ENCODE measurements at regions not wholly inside any gene's neighbourhood (a gene's known extent, or its start where the extent isn't known, plus 50 kb on each side); places are given as distances from the start of the nearest gene placed in this dataset.

DNA sequence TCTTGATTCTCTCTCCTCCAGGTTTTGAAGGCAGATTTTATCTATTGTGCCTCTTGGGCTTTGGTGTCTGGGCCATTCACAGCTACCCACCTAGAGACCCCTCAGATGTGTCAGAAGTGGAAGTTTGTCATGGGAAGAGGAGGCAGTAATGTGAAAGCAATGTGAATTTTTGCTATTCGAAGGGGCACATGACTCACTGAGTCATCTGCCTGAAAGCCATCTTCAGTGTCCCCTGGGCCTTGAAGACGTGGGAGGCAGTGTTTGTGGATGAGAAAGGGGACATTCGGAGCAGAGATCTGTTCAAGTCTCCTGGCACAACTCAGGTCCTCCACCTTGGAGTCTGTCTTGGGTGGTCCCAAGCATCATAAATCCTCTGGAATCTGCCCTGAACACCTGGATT lies 530.2 kb downstream of the NPIPA7 start:
- Histone ChIP-seq H3K4me3 (ENCODE audit: insufficient read depth in 1 of 2, low read depth in 1 of 2, low read length in 2 of 2) (no peak overlapping the region), H3K27me3 (ENCODE audit: control insufficient read depth in 1 of 2, insufficient read depth in 1 of 2, low read length in 2 of 2) (no peaks in the 10 kb centered on the region)

GRCh38 chr16:16910666-16911065 lies 531.7 kb downstream of the NPIPA7 start:
- no peaks in the 10 kb centered on the region for H3K36me3 ChIP-seq (ENCODE audit: control insufficient read depth in 1 of 2, insufficient read depth in 2 of 2, low read depth in 1 of 2, low read length in 2 of 2)
- no peak overlapping the region for H3K23ac ChIP-seq (ENCODE audit: low read length in 2 of 2)
- no peaks in the 10 kb centered on the region for H3K27me3 ChIP-seq (ENCODE audit: control insufficient read depth in 1 of 2, insufficient read depth in 1 of 2, low read length in 2 of 2)
- H2AK5ac ChIP-seq (ENCODE audit: low read length, severe bottlenecking): no peak overlapping the region
- H3K79me1 ChIP-seq (replicated peaks; ENCODE audit: low read length, poor library complexity, severe bottlenecking): no peaks in the 10 kb centered on the region
- H3K4ac ChIP-seq (ENCODE audit: low read depth in 1 of 2, low read length in 2 of 2): no peak overlapping the region
- DNase-seq: no peak
- H4K91ac ChIP-seq (ENCODE audit: low read length): no peak overlapping the region
- no peak overlapping the region for H2BK15ac ChIP-seq (ENCODE audit: low read depth, poor library complexity, severe bottlenecking)
- no peaks in the 10 kb centered on the region for H3K9me3 ChIP-seq (ENCODE audit: control insufficient read depth, low read length)
- H3K18ac ChIP-seq (ENCODE audit: low read depth in 1 of 2, low read length in 2 of 2): no peak overlapping the region
- no peak overlapping the region for H2AFZ ChIP-seq (ENCODE audit: low read depth, low read length)
- no peak overlapping the region for H4K8ac ChIP-seq (ENCODE audit: low read length)
- no peak overlapping the region for H2BK5ac ChIP-seq (ENCODE audit: low read depth, low read length, poor library complexity, severe bottlenecking)
- no peak overlapping the region for H3K27ac ChIP-seq (ENCODE audit: low read length, poor library complexity, severe bottlenecking)
- H3K9ac ChIP-seq (ENCODE audit: low read length): no peak overlapping the region
- no peak overlapping the region for H3K4me2 ChIP-seq (ENCODE audit: low read length, poor library complexity, severe bottlenecking)
- WGBS: 33% methylated on average over 1 of the region's 1 CpG
- no peak overlapping the region for H2BK12ac ChIP-seq (ENCODE audit: low read length in 2 of 2)
- no peaks in the 10 kb centered on the region for H3K4me1 ChIP-seq (ENCODE audit: control insufficient read depth, insufficient read depth, low read depth, low read length)
- H2BK120ac ChIP-seq (ENCODE audit: low read depth, low read length): no peak overlapping the region
- H3K4me3 ChIP-seq (ENCODE audit: insufficient read depth in 1 of 2, low read depth in 1 of 2, low read length in 2 of 2): no peak overlapping the region
- H3K14ac ChIP-seq (ENCODE audit: low read length in 2 of 2): no peak overlapping the region

More for the DNA sequence above, 530.2 kb downstream of the NPIPA7 start:
- 46% methylated on average over 3 of the region's 3 CpGs for WGBS
- no peak overlapping the region for H3K18ac ChIP-seq (ENCODE audit: low read depth in 1 of 2, low read length in 2 of 2)
- H2BK5ac ChIP-seq (ENCODE audit: low read depth, low read length, poor library complexity, severe bottlenecking): no peak overlapping the region
- H2AK5ac ChIP-seq (ENCODE audit: low read length, severe bottlenecking): no peak overlapping the region
- no peak overlapping the region for H3K14ac ChIP-seq (ENCODE audit: low read length in 2 of 2)
- peaks cover 6% of the 10 kb centered on the region for H3K9me3 ChIP-seq (ENCODE audit: control insufficient read depth, low read length)
- no peak overlapping the region for H2AFZ ChIP-seq (ENCODE audit: low read depth, low read length)
- no peak overlapping the region for H2BK15ac ChIP-seq (ENCODE audit: low read depth, poor library complexity, severe bottlenecking)
- no peaks in the 10 kb centered on the region for H3K36me3 ChIP-seq (ENCODE audit: control insufficient read depth in 1 of 2, insufficient read depth in 2 of 2, low read depth in 1 of 2, low read length in 2 of 2)
- no peak overlapping the region for H3K4ac ChIP-seq (ENCODE audit: low read depth in 1 of 2, low read length in 2 of 2)
- H2BK120ac ChIP-seq (ENCODE audit: low read depth, low read length): no peak overlapping the region
- DNase-seq: no peak
- H3K4me2 ChIP-seq (ENCODE audit: low read length, poor library complexity, severe bottlenecking): no peak overlapping the region
- H4K8ac ChIP-seq (ENCODE audit: low read length): no peak overlapping the region
- no peak overlapping the region for H4K91ac ChIP-seq (ENCODE audit: low read length)
- H3K79me1 ChIP-seq (replicated peaks; ENCODE audit: low read length, poor library complexity, severe bottlenecking): no peaks in the 10 kb centered on the region
- no peak overlapping the region for H3K23ac ChIP-seq (ENCODE audit: low read length in 2 of 2)
- no peak overlapping the region for H2BK12ac ChIP-seq (ENCODE audit: low read length in 2 of 2)
- no peaks in the 10 kb centered on the region for H3K4me1 ChIP-seq (ENCODE audit: control insufficient read depth, insufficient read depth, low read depth, low read length)
- H3K27ac ChIP-seq (ENCODE audit: low read length, poor library complexity, severe bottlenecking): no peak overlapping the region
- no peak overlapping the region for H3K9ac ChIP-seq (ENCODE audit: low read length)

GRCh38 chr16:16915771-16916170 lies 536.8 kb downstream of the NPIPA7 start:
- Histone ChIP-seq H2AFZ (ENCODE audit: low read depth, low read length) (no peak overlapping the region), H3K9ac (ENCODE audit: low read length) (no peak overlapping the region), H3K27ac (ENCODE audit: low read length, poor library complexity, severe bottlenecking) (no peak overlapping the region), H3K4me3 (ENCODE audit: insufficient read depth in 1 of 2, low read depth in 1 of 2, low read length in 2 of 2) (no peak overlapping the region), H4K91ac (ENCODE audit: low read length) (no peak overlapping the region), H3K4me1 (ENCODE audit: control insufficient read depth, insufficient read depth, low read depth, low read length) (no peaks in the 10 kb centered on the region), H2BK120ac (ENCODE audit: low read depth, low read length) (no peak overlapping the region), H3K23ac (ENCODE audit: low read length in 2 of 2) (no peak overlapping the region), H3K9me3 (ENCODE audit: control insufficient read depth, low read length) (no peaks in the 10 kb centered on the region), H3K79me1 (replicated peaks; ENCODE audit: low read length, poor library complexity, severe bottlenecking) (no peaks in the 10 kb centered on the region), H2BK12ac (ENCODE audit: low read length in 2 of 2) (no peak overlapping the region), H3K18ac (ENCODE audit: low read depth in 1 of 2, low read length in 2 of 2) (no peak overlapping the region), H3K4ac (ENCODE audit: low read depth in 1 of 2, low read length in 2 of 2) (no peak overlapping the region), H3K4me2 (ENCODE audit: low read length, poor library complexity, severe bottlenecking) (no peak overlapping the region), H4K8ac (ENCODE audit: low read length) (no peak overlapping the region), H3K14ac (ENCODE audit: low read length in 2 of 2) (no peak overlapping the region), H3K27me3 (ENCODE audit: control insufficient read depth in 1 of 2, insufficient read depth in 1 of 2, low read length in 2 of 2) (peaks cover 0 to 6% of the 10 kb centered on the region in 2 experiments), H2BK5ac (ENCODE audit: low read depth, low read length, poor library complexity, severe bottlenecking) (no peak overlapping the region), H2AK5ac (ENCODE audit: low read length, severe bottlenecking) (no peak overlapping the region), H3K36me3 (ENCODE audit: control insufficient read depth in 1 of 2, insufficient read depth in 2 of 2, low read depth in 1 of 2, low read length in 2 of 2) (no peaks in the 10 kb centered on the region), H2BK15ac (ENCODE audit: low read depth, poor library complexity, severe bottlenecking) (no peak overlapping the region)
- DNase-seq: no peak
- 63% methylated on average over 3 of the region's 3 CpGs for WGBS

GRCh38 chr16:16917191-16917785 lies 538.3 kb downstream of the NPIPA7 start:
- Histone ChIP-seq H3K4me2 (ENCODE audit: low read length, poor library complexity, severe bottlenecking) (no peak overlapping the region), H3K14ac (ENCODE audit: low read length in 2 of 2) (no peak overlapping the region), H2BK12ac (ENCODE audit: low read length in 2 of 2) (no peak overlapping the region), H2BK5ac (ENCODE audit: low read depth, low read length, poor library complexity, severe bottlenecking) (no peak overlapping the region), H2AFZ (ENCODE audit: low read depth, low read length) (no peak overlapping the region), H3K27ac (ENCODE audit: low read length, poor library complexity, severe bottlenecking) (no peak overlapping the region), H3K4ac (ENCODE audit: low read depth in 1 of 2, low read length in 2 of 2) (no peak overlapping the region), H2BK15ac (ENCODE audit: low read depth, poor library complexity, severe bottlenecking) (no peak overlapping the region), H3K23ac (ENCODE audit: low read length in 2 of 2) (no peak overlapping the region), H3K4me3 (ENCODE audit: insufficient read depth in 1 of 2, low read depth in 1 of 2, low read length in 2 of 2) (no peak overlapping the region), H3K9me3 (ENCODE audit: control insufficient read depth, low read length) (no peaks in the 10 kb centered on the region), H3K9ac (ENCODE audit: low read length) (no peak overlapping the region), H4K8ac (ENCODE audit: low read length) (no peak overlapping the region), H2BK120ac (ENCODE audit: low read depth, low read length) (no peak overlapping the region), H3K36me3 (ENCODE audit: control insufficient read depth in 1 of 2, insufficient read depth in 2 of 2, low read depth in 1 of 2, low read length in 2 of 2) (no peaks in the 10 kb centered on the region), H3K27me3 (ENCODE audit: control insufficient read depth in 1 of 2, insufficient read depth in 1 of 2, low read length in 2 of 2) (peaks cover 0 to 6% of the 10 kb centered on the region in 2 experiments), H2AK5ac (ENCODE audit: low read length, severe bottlenecking) (no peak overlapping the region), H3K18ac (ENCODE audit: low read depth in 1 of 2, low read length in 2 of 2) (no peak overlapping the region), H3K79me1 (replicated peaks; ENCODE audit: low read length, poor library complexity, severe bottlenecking) (no peaks in the 10 kb centered on the region), H3K4me1 (ENCODE audit: control insufficient read depth, insufficient read depth, low read depth, low read length) (no peaks in the 10 kb centered on the region), H4K91ac (ENCODE audit: low read length) (no peak overlapping the region)
- 51% methylated on average over 10 of the region's 10 CpGs for WGBS
- no peak for DNase-seq
